Renal pelvis (tissue), 1 donor: ENCODE measurements at regions not wholly inside any gene's neighbourhood (a gene's known extent, or its start where the extent isn't known, plus 50 kb on each side); places are given as distances from the start of the nearest gene placed in this dataset.
A peak's percentile ranks its signal among the peaks of the same experiment; 100 is the strongest.

ENCODE experiments used
- DNase-seq: peaks from one replicate; pipeline ENCODE4 v3.0.0-alpha.2; 2013

- no peak for DNase-seq
These were observed 143.8 kb upstream of the PAQR3 start for GRCh38 chr4:79082997-79083396.

GRCh38 chr4:79081973-79082372 is 142.7 kb upstream of the PAQR3 start:
- no peak for DNase-seq

GRCh38 chr4:79078339-79078738 is 139.1 kb upstream of the PAQR3 start:
- DNase-seq: no peak

GRCh38 chr4:79074040-79074439 is 134.8 kb upstream of the PAQR3 start:
- no peak for DNase-seq

GRCh38 chr4:79073471-79073870 is 134.2 kb upstream of the PAQR3 start:
- DNase-seq: no peak

- no peak for DNase-seq
These were observed 126.0 kb upstream of the PAQR3 start for GRCh38 chr4:79065262-79065661.

- no peak for DNase-seq
These were observed 125.6 kb upstream of the PAQR3 start for GRCh38 chr4:79064806-79065205.

GRCh38 chr4:79059631-79060399 is 120.6 kb upstream of the PAQR3 start:
- DNase-seq: no peak

- DNase-seq: no peak
These were observed 118.5 kb upstream of the PAQR3 start for GRCh38 chr4:79057772-79058171.

GRCh38 chr4:79053754-79054153 is 114.5 kb upstream of the PAQR3 start:
- no peak for DNase-seq

- DNase-seq: no peak
These were observed 111.3 kb upstream of the PAQR3 start for GRCh38 chr4:79050541-79050880.

GRCh38 chr4:79049840-79050540 is 110.8 kb upstream of the PAQR3 start:
- no peak for DNase-seq

- DNase-seq: no peak
These were observed 109.6 kb upstream of the PAQR3 start for GRCh38 chr4:79048878-79049277.

GRCh38 chr4:79047316-79047715 is 108.1 kb upstream of the PAQR3 start:
- DNase-seq: no peak

GRCh38 chr4:79046016-79046592 is 106.9 kb upstream of the PAQR3 start:
- no peak for DNase-seq

- DNase-seq: peak; percentile 10
These were observed 105.0 kb upstream of the PAQR3 start for GRCh38 chr4:79044141-79044659.

- DNase-seq: no peak
These were observed 103.9 kb upstream of the PAQR3 start for GRCh38 chr4:79043138-79043537.

GRCh38 chr4:79042079-79042674 is 102.9 kb upstream of the PAQR3 start:
- DNase-seq: peak; percentile 36

- DNase-seq: no peak
These were observed 95.3 kb upstream of the PAQR3 start for GRCh38 chr4:79034544-79034943.

GRCh38 chr4:79030973-79031372 is 91.7 kb upstream of the PAQR3 start:
- no peak for DNase-seq

GRCh38 chr4:79027656-79028055 is 88.4 kb upstream of the PAQR3 start:
- no peak for DNase-seq

- DNase-seq: no peak
These were observed 85.9 kb upstream of the PAQR3 start for GRCh38 chr4:79025170-79025569.
